A549 (cell line): ENCODE measurements at regions not wholly inside any gene's neighbourhood (a gene's known extent, or its start where the extent isn't known, plus 50 kb on each side); places are given as distances from the start of the nearest gene placed in this dataset.

Source experiments
- CTCF ChIP-seq: fragments of >200 bp; sonication (Bioruptor Twin); formaldehyde crosslinking; IDR thresholded peaks from 3 replicates; pipeline ENCODE4 v1.5.1; 2016
- EP300 ChIP-seq, 2 experiments: fragments of >200 bp; sonication (Bioruptor Twin); formaldehyde crosslinking; IDR thresholded peaks; 2 replicates in 1 of 2; 3 replicates in 1 of 2; pipeline ENCODE4 v1.6.1; 2016 to 2017
- MYC ChIP-seq: IDR thresholded peaks from 2 replicates; pipeline ENCODE4 v1.6.1; 2012; ENCODE audit warnings: mild to moderate bottlenecking, inconsistent platforms, low read length, improper control_type of control experiment, borderline replicate concordance
- POLR2A ChIP-seq: IDR thresholded peaks from 2 replicates; pipeline ENCODE4 v1.6.1; 2012; ENCODE audit warnings: mild to moderate bottlenecking, low read length
- RAD21 ChIP-seq, 2 experiments: fragments of >200 bp in 1 of 2; sonication (Bioruptor Twin) in 1 of 2; formaldehyde crosslinking in 1 of 2; IDR thresholded peaks in 1 of 2; conservative IDR thresholded peaks in 1 of 2; 2 replicates in 1 of 2; 3 replicates in 1 of 2; pipeline ENCODE4 v1.6.1; 2012 to 2018; ENCODE audit warnings: inconsistent platforms in 1 of 2
- REST ChIP-seq: fragments of 200-600 bp; sonication (generic); IDR thresholded peaks from 2 replicates; pipeline ENCODE4 v1.6.1; 2016; ENCODE audit warnings: antibody characterized with exemption, mild to moderate bottlenecking, moderate library complexity

GRCh38 chr20:40186826-40187225 is 502.2 kb downstream of the MAFB start:
- TF ChIP-seq RAD21 (conservative IDR thresholded peaks at IDR 0.05 in 1 of 2, IDR thresholded peaks at IDR 0.05 in 1 of 2): no peak
- no peak for TF ChIP-seq POLR2A
- no peak for TF ChIP-seq EP300 (IDR thresholded peaks at IDR 0.05)
- TF ChIP-seq CTCF: no peak
- TF ChIP-seq REST: no peak
- TF ChIP-seq MYC: no peak
